ENCODE measurements at regions not wholly inside any gene's neighbourhood (a gene's known extent, or its start where the extent isn't known, plus 50 kb on each side); places are given as distances from the start of the nearest gene placed in this dataset.

DNA sequence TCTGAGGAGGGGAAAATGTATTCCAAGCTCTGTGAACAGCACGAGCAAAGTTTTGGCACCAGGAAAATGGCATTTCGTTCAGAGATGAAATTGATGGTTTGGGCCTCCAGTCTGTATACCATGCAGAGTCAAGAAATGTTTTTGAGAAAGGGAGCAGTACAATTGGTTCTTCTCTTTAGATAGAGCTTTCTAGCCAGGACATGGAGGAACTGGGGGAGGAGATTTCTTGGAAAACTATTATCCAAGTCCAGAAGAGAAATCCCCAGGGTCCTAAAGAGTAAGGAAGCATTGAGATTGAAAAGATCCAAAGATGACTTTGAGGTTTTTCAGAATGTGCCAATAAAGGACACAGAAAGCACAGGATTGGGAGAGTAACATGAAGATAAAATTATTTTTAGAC lies 432.4 kb downstream of the TNS1 start:
- no peak for DNase-seq (ENCODE audit: low read depth)
- TF ChIP-seq, protein P1, sequence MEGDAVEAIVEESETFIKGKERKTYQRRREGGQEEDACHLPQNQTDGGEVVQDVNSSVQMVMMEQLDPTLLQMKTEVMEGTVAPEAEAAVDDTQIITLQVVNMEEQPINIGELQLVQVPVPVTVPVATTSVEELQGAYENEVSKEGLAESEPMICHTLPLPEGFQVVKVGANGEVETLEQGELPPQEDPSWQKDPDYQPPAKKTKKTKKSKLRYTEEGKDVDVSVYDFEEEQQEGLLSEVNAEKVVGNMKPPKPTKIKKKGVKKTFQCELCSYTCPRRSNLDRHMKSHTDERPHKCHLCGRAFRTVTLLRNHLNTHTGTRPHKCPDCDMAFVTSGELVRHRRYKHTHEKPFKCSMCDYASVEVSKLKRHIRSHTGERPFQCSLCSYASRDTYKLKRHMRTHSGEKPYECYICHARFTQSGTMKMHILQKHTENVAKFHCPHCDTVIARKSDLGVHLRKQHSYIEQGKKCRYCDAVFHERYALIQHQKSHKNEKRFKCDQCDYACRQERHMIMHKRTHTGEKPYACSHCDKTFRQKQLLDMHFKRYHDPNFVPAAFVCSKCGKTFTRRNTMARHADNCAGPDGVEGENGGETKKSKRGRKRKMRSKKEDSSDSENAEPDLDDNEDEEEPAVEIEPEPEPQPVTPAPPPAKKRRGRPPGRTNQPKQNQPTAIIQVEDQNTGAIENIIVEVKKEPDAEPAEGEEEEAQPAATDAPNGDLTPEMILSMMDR (conservative IDR thresholded peaks at IDR 0.05; ENCODE audit: low read depth, low read length): no peak
- H3K4me3 ChIP-seq (ENCODE audit: low read length): no peak overlapping the region

DNA sequence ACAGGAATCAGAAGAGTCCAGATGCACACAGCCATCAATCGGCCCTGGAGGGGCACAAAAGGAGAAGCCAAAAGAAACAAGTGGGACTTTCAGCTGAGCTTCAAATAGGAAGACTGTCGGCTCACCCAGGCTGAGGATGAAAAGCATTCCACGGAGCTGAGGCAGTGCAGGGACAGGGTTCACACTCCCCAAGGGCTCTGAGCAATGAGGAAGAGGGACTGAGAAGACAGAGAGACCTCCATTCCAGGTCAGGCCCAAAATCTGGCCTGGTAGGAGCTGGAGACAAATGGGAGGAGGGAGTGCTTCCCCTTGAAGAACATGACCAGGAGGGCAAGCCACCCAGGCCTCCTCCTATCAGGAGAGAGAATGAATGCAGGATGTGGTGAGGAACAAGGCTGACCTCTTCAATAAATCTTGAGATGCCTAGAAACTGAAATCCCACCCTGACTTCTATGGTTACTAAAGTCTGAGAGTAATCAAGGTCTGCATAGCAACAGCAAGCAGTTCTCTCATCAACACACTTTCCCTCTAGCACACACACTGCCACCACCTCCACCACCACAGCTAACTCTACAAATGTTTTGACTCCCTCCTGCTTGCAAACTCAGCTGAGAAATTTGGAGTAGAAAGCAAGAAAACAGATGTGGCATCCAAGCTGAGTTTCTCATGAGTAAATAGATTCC lies 434.4 kb downstream of the TNS1 start:
- DNase-seq (ENCODE audit: low read depth): no peak
- H3K4me3 ChIP-seq (ENCODE audit: low read length): no peak overlapping the region
- TF ChIP-seq, protein P1 (conservative IDR thresholded peaks at IDR 0.05; ENCODE audit: low read depth, low read length): no peak

DNA sequence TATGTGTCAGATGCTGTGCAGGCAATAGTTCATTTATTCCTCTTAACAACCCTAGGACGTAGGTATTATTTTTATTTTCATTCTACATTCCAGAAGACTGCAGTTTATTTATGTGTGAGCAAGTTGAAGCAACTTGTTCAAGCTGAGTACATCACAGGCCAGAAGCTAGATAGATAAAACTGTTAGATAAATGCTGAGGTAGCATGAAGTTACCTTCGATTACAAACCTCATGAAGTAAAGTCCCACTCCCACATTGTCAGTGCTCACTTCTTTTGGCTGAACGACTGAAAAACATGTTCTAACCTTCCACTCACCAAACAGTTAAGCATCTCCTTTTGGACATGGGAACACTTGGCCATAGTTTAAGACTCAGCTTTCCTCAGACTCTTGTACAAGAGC lies 439.2 kb downstream of the TNS1 start:
- TF ChIP-seq, protein P1 (conservative IDR thresholded peaks at IDR 0.05; ENCODE audit: low read depth, low read length): no peak
- no peak for DNase-seq (ENCODE audit: low read depth)
- H3K4me3 ChIP-seq (ENCODE audit: low read length): no peak overlapping the region

DNA sequence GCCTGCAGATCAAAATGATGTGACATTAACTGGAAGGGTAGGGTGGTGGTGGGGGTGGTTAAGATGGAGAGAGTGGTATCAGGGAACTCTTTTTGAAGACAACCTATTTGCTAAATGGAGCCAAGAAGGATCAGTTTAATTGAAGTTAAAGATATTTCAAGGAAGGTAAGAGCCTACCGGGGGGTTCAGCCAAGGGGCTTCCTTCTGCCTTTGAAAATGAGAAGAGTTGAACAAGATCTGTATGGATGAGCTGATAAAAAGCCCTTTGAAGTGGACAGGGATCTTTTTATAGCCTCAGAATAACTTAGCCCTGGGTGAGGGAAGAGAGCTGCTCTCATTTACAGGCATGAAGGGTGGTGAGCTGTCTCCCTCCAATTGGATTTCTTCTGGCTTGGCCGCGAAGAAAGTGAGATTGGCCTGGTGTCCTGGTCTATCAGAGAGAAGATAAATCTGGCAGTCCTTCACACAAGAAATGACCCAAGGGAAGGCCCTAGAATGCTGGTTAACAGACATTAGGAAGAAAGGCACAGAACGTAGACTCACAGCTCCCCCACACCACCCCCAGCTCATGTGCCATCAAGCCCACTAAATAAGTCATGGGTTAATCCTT lies 439.8 kb downstream of the TNS1 start:
- no peak for DNase-seq (ENCODE audit: low read depth)
- TF ChIP-seq, protein P1 (conservative IDR thresholded peaks at IDR 0.05; ENCODE audit: low read depth, low read length): no peak
- no peak overlapping the region for H3K4me3 ChIP-seq (ENCODE audit: low read length)

DNA sequence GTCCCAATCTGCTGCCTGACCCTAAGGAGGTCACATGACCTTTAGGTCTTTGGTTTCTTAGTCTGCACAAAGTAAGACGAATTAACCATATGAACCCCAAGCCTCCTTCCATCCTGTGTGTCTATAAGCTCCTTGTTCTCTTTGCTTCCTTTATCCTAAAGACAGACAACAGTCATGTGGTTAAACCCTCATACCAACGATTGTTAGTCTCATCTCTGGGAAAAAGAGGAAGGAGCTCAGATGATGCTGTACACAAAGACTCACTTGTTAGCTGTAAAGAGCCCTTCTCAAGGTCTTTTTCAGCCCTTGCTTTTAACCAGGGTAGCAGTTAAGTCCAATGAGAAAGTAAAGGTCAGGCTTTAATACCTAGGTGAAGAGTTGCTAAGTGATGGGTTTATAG lies 443.7 kb downstream of the TNS1 start:
- no peak overlapping the region for H3K4me3 ChIP-seq (ENCODE audit: low read length)
- no peak for DNase-seq (ENCODE audit: low read depth)
- TF ChIP-seq, protein P1 (conservative IDR thresholded peaks at IDR 0.05; ENCODE audit: low read depth, low read length): no peak

DNA sequence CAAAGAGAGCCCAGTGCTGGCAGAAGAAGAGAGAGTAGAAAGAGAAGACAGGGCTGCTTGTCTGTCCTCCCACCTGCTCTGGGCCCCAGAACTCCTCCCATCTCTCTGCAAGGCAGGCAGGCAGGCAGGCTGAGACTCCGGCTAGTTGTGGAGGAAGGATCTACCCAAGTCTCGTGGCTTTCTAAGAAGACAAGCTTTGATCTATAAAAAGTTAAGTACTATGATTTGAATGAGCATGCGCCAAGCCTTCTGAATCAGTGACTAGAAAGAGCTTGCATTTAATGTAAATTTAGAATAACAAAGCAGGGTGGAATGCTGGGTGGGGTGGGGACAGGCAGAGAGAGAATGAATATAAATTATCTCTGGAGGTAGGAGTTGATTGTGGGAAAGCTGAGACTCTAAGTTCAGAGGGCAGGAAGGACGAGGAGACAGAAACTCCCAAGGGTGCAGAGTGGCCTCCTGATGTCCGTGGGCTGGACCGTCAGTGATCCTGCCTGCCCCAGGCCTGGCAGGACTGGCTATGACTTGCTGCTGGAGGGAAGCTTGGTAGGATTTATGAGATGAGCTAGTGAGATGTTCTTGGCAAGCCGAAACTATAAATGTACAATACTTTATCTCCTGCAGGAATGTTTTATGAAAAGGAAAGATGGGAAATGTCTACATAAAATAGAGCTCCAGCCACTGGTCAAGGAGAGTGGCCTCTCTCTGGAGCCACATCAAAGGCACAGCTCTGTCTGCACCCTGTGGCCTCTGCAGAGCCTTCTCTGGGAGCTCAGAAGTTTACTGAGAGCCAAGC lies 447.5 kb downstream of the TNS1 start:
- no peak for DNase-seq (ENCODE audit: low read depth)
- H3K4me3 ChIP-seq (ENCODE audit: low read length): no peak overlapping the region
- TF ChIP-seq, protein P1 (conservative IDR thresholded peaks at IDR 0.05; ENCODE audit: low read depth, low read length): no peak

Measured in retinal pigment epithelial cell (primary cell).